IPS-18c (cell line): ENCODE measurements at regions not wholly inside any gene's neighbourhood (a gene's known extent, or its start where the extent isn't known, plus 50 kb on each side); places are given as distances from the start of the nearest gene placed in this dataset.

Source experiments
- H3K4me3 ChIP-seq: 2 replicates; pipeline ENCODE4 v1.7.0; 2013; ENCODE audit warnings: low read depth, mild to moderate bottlenecking, low read length, moderate library complexity; ENCODE audit not compliant: insufficient read depth
- H3K9me3 ChIP-seq: one replicate; pipeline ENCODE4 v1.6.1; 2013; ENCODE audit warnings: mild to moderate bottlenecking, low read length, moderate library complexity; ENCODE audit not compliant: control insufficient read depth, insufficient read depth

DNA sequence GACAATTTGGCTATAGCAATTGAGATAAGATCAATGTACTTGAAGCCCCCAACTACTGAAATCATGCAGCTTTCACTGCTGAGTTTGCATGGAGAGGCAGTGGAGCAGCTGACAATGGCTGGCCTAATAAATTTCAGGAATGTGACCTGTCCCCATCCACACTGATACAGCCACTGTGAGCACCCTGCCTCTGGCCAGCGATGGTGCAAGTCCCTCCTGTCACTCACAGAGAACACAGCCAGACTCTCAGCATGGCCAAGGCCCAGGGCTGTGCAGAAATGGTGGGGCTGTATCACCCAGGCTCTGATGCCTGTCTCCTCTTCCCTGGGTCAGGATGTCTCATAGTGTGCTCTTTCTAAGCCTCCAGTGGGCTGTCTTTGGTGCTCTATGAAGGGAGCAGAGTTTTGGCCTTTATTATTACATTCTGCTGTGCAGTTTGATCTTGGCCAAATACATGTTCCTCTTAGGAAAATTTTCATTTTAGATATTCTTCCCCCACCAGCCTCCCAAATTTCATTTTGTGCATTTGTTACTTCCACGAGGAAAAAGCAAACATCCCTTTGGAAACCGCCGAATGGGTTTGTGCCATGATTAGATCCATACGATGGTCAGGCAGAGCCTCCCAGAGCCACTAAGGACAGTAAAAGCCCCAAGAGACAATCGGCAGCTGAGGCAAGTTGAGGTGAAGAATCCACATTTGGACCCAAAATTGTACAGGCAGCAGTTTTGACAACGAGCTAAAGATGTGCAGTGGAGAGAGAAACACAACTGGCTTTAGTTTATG is 85.1 kb upstream of the WSCD2 start:
- Histone ChIP-seq H3K9me3 (no peaks in the 10 kb centered on the region), H3K4me3 (no peak overlapping the region)

DNA sequence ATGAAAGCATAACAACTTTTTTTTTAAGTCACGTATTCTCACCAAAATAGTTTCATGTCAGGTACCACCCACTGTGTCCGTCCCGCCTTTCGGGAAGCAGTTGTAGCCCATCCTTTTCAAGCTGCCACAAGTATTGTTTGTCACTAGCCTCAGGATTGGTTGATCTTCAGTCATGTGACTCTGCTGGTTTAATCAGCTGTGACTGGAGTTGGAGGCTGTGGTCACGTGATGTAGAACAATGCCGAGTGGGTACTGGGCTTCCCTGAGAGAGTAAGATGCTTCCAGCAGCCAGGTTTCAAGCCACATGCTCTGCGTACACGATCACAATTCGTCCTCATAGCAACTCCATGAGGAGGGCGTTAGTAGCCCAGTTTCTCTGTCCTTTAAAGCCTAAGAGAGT is 83.0 kb upstream of the WSCD2 start:
- no peaks in the 10 kb centered on the region for H3K9me3 ChIP-seq
- no peak overlapping the region for H3K4me3 ChIP-seq

DNA sequence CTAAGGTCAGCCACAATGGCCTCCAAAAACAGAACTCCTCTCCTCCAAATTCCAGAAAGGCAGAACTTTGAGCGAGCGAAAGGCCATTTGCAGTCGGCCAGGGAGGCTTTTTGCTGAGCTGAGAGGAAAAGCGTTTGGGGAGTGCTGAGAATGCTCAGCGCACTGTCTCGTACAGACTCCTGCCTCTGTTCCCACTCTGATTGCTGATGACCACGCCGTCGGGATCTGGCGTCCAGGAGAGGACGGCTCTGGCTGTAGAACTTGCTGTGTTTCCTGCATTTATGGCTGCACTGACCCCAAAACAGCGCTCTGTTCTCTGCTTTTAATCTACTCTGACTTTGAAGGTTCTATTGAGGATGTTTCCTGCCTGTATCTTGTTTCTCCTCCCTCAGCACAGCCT is 82.4 kb upstream of the WSCD2 start:
- H3K4me3 ChIP-seq = no peak overlapping the region

DNA sequence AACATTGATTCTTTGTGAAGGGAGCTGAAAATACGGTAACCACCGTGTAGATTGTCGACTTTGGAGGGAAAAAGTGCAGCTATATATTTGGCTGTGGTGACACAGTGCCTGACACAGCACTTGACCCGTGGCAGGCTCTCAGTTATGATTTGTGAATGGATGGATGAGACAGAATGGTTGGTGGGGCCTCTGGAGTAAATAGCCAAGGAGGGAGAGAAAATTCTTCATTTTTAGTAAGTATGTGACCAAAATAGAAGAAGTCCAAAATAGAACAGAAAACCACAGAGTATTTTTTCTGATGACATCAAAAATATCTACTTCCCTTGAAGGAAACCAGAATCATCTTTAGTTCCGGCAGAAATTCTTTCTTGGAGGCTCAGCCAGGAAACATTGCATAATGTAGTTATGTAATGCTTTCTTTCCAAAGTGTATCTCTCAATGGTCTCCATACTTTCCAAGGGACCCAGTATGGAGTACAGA is 82.0 kb upstream of the WSCD2 start:
- no peak overlapping the region for H3K4me3 ChIP-seq
- H3K9me3 ChIP-seq = no peaks in the 10 kb centered on the region

More for the DNA sequence above, 82.4 kb upstream of the WSCD2 start:
- no peaks in the 10 kb centered on the region for H3K9me3 ChIP-seq

DNA sequence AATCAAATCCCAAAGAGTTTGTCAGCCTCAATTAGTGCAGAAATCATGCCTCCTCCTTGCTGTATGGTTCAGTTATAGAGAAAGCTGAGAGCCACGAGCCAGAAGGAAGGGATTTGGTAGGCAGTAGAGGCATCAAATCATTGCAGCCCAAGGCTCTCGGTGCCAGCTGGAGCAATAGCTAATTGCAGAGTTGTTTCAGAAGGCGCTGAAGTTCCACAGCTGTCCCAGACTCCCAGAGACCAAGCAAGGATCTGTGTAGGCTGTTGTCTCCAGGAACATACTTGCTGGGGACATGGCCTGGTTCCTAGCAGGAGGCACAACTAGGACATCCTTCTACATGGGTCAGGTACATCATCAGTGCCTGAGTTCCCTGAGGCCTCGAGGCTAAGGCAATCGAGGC is 80.4 kb upstream of the WSCD2 start:
- Histone ChIP-seq H3K4me3 (no peak overlapping the region), H3K9me3 (no peaks in the 10 kb centered on the region)

DNA sequence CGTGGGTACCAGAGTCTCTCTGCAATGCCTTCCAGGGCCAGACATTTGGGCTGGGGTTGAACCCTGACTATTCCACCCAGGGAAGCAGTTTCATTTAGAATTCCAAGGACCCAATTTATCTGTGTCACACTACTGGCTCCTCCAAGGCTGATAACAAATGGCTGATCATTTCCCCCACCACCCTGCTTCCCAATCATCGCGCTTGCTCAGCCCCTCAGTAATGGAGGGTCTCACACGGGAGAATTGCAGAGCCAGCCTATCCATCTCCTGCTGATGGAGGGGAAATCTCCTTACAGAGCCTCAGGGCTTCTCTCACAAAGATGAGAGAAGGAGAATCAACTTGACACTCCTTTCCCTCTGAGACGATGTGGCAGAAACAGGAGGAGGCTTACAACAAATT is 78.4 kb upstream of the WSCD2 start:
- no peak overlapping the region for H3K4me3 ChIP-seq
- no peaks in the 10 kb centered on the region for H3K9me3 ChIP-seq

DNA sequence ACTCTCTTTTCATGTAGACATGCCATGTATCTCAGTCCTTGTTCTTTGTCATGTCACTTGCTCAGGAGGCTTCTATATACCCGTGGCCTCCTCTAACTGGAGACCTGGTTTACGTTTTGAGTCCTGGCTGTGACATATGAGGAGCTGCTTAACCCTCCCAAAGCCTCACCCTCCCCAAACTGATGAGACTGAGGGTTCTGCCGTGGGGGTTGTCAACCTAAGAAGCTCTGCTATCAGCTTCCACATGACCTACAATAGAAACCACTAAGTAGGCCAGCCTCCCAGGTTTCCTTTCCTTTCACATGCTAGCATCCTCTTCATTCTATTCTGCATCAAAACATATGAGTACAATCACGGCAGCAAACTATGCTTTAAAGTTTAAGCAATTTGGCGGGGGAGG is 76.8 kb upstream of the WSCD2 start:
- H3K9me3 ChIP-seq = peaks cover 4% of the 10 kb centered on the region
- H3K4me3 ChIP-seq = no peak overlapping the region

DNA sequence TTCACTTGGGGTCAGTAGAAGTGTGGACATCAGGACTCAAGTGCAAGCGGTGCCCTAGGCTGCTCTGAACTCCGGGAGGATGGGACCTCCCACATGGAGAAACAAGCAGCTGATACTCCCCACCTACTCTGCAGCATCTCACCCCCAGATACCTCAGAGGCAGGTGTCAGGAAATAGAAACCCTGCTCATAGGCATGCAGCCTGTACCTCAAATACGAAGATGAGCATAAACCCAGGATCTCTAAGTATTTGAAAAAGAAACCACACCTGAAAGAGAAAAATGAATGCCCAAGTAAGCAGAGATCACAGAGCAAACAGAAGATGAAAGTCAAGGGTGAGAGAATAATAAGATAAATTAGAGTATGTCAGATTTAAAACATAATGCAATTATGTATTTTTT is 75.6 kb upstream of the WSCD2 start:
- Histone ChIP-seq H3K4me3 (no peak overlapping the region), H3K9me3 (peaks cover 4% of the 10 kb centered on the region)

DNA sequence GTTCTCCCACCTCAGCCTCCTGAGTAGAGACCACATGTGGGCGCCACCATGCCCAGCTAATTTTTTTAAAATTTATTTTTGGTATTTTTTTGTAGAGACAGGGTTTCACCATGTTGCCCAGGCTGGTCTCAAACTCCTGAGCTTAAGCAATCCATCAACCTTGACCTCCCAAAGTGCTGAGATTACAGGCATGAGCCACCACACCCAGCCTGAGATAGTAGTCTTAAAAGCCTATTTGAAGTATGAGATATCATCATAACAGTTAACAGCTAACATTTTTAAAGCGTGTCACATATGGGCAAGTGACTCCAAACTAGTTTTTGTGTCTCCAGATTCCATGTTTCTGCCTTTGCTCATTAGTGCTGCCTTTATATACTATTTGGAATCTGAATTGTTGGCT is 74.6 kb upstream of the WSCD2 start:
- peaks cover 4% of the 10 kb centered on the region for H3K9me3 ChIP-seq
- no peak overlapping the region for H3K4me3 ChIP-seq

DNA sequence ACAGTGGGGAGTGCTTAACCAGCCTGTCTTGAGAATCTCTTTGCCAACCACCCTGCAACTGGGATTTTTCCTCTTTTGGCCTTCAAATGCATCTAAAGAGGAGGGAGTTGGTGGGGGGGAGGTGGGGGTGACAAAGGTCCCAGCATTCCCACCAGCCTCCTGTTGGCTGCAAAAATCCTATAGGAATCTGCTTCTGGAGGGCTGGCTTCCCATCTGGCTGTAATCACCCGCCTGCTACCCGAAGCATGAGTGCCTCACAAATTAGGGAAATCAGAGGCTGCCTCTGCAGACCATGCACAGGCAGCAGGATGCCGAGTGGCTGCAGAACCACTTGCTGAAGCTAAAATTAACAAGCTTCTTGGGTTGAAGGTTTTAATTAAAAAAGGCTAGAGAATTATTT is 73.9 kb upstream of the WSCD2 start:
- Histone ChIP-seq H3K9me3 (peaks cover 4% of the 10 kb centered on the region), H3K4me3 (no peak overlapping the region)

DNA sequence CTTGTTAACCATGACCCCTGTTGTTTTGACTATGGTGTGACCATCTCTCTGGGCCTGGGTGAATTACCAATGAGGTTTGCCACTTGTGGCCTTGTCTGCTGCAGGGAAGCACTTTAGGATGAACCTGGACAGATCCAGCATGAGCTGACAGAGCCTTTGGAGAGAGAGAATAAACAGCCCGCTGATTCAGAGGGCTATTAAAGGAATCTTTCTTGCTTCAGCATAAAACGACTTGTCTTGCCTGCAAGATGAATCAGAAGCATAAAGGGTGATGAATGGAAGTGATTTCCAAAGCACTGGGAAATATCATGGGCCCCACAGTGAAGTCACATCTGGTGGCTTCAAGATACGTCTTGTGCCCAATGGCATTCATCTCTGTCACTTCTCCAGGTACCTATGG is 69.0 kb upstream of the WSCD2 start:
- Histone ChIP-seq H3K9me3 (peaks cover 4% of the 10 kb centered on the region), H3K4me3 (no peak overlapping the region)

DNA sequence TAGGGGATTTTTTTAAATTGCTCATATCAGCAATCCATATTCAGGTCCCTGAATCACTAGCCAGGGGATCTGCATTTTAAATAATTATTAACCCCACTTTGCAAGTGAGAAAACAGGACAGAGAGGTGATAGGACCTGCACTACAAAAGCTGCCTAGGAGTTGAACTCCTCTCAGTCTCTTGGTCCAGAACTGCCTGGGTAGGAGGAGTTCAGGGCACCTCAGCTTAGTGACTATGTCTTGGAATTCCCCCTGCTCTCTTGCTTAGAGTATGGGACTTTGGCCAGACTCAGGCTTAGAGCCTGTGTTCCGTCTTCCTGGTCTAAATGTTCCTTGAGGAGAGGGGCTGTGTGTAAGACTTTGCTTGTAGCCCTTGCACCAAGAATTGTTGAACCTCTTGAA is 68.2 kb upstream of the WSCD2 start:
- H3K4me3 ChIP-seq = no peak overlapping the region
- H3K9me3 ChIP-seq = peaks cover 4% of the 10 kb centered on the region

DNA sequence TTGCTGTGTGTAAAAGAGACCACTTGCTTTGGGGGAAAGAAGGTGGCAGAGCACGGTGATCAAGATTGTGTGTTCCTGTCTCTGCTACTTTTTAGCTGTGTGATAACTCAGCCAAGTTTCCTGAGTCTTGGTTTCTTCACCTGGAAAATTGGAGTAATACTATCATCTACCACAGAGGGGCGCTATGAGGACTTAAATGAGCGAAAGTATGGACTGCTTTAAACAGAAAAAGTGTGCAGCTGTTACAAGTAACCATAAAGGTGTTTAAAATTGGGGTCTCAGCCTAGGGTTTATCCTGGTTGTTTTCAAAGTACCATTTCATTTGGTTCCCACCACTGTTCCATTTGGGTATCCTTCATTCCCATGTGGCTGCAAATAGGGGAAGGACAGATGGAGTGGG is 65.9 kb upstream of the WSCD2 start:
- Histone ChIP-seq H3K4me3 (no peak overlapping the region), H3K9me3 (no peaks in the 10 kb centered on the region)

DNA sequence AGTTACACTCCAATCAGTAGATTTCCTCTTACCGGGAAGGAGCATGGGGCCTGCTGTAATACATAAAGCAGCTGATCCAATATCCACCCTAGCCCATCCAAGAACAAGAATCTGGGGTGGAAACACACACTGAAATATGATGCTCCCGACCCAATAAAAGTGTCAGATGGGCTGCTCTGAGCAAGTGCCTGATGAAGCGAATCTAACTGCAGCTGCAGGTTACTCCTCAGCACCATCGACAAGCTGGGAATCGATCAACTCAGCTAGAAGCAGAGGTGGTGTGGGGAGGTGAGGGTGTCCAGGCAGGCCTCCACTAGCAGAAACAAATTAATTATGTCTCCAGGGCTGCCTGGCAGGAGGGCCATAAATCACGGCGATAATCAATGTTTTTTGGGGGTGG is 64.0 kb upstream of the WSCD2 start:
- H3K9me3 ChIP-seq = no peaks in the 10 kb centered on the region

DNA sequence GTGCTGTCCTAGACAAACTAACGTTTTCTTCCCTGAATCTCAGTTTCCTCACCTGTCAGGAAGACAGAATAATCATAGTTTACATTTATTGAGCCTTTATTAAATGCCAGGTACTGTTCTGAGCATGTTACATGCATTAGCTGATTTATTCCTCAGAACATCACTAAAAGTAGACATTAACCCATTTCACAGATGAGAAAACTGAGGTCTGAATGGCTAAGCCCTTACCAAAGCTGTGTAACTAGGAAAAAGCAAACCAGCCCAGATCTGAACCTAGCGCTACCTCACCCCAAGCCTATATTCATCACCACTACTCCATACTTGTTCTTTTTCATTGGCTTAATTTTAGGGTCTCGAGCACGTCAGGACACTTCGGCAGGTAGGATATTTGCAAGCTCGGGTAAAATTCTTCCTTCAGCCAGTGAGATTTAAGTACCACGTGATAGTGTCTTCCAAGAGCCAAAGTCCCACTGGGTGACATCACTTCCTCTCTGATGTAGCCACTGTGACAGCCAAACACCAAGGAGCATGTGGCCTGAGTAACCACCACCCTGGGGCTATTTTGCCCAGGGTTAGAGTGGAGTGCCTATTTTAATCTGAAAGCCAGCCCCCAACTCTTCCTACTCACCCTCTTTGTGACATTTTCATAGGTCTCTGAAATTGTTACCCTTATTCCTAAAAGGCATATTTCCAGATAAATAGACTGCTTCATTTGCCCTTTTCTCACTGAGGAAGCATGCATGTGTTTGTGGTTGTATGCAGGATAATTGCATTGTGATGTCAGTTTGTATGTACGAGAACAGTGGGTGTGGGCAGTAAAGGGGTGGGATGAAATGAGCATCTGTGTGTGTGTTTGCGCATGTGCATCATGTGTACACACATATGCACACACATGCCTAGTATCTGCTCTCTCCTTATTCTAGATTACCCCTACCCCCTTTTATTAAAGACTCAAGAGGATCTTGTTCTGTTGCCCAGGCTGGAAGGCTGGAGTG is 62.2 kb upstream of the WSCD2 start:
- H3K4me3 ChIP-seq = no peak overlapping the region
- H3K9me3 ChIP-seq = peaks cover 2% of the 10 kb centered on the region

More for the DNA sequence above, 64.0 kb upstream of the WSCD2 start:
- no peak overlapping the region for H3K4me3 ChIP-seq

DNA sequence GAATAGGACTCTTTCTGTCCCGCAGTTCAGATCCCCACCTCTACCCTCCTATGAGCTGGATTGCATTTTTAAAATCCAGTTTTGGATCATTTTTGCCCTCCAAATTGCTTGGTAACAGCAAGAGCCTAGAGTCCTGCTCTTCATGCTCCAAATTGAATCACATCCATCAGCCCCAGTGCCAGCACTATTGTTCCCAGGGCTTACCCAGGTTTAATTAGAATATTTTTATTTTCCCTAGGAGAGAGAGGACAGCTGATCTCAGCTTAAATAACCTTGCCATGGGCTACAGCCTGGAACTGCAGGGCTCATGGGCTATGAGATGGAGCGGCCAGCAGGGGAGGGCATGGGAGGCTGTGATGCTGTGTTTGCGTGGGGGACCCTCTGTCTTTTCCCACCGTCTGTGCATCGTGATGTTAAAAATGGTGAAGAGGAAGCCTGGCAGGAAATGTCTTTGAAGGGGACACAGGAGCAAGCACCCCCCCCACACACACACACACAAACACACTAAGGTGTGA is 59.4 kb upstream of the WSCD2 start:
- H3K4me3 ChIP-seq = no peak overlapping the region
- peaks cover 2% of the 10 kb centered on the region for H3K9me3 ChIP-seq

DNA sequence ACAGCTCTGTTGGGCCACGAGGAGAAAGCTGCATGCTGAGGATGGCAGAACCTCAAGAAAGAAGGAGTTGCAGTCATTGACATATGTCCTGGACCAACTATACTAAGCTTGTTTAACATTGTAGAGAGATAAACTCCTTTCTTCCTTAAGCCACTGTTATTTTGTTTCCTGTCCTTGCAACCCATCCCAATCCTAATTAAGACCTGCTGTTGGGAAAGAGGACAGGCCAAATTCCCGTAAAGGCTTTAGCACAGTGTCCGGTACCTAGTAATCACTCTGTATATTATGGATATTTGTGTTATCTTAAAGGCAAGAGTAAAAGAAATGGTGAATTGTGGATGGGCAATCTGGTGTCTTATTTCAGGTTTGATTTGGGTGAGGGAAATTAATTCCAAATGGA is 53.5 kb upstream of the WSCD2 start:
- Histone ChIP-seq H3K9me3 (peaks cover 2% of the 10 kb centered on the region), H3K4me3 (no peak overlapping the region)

DNA sequence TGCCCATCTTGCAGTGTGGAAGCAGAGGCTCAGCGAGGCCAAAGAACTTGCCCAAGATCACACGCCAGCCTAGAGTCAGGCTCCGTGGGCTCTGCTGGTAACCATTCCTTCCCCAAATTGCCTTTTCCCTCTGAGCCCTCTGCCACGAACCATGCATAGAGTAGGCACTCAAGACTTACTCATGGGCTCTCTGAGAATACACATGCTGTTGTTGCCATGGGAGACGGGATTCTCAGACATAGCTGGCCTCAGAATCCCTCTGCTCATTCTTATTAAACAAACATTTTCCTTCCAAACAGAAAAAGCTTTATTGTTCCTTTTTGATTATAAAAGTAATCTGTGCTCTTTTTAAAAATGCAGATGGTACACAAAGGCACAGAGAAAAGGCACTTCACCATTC is 52.5 kb upstream of the WSCD2 start:
- no peak overlapping the region for H3K4me3 ChIP-seq
- no peaks in the 10 kb centered on the region for H3K9me3 ChIP-seq
